GM18517 (cell line): ENCODE measurements at regions not wholly inside any gene's neighbourhood (a gene's known extent, or its start where the extent isn't known, plus 50 kb on each side); places are given as distances from the start of the nearest gene placed in this dataset.
"Not testable (repeated sequence)": the region's sequence is repeated elsewhere in the genome, so short reads cannot be mapped to it uniquely, and the experiment has no call there.

Experiments
- ATAC-seq: cut with Tn5 transposase; IDR thresholded peaks from one replicate; pipeline ENCODE4 v1.9.1; 2021; ENCODE audit warnings: mild to moderate bottlenecking, moderate library complexity; ENCODE audit not compliant: unreplicated experiment

GRCh38 chr3:14272959-14273560, 94.4 kb downstream of the LSM3 start:
- ATAC-seq, result not testable (repeated sequence)

- ATAC-seq, result no peak
Measured at GRCh38 chr3:14273901-14274611, 95.4 kb downstream of the LSM3 start.

- ATAC-seq, result no peak
Measured at GRCh38 chr3:14274612-14274936, 96.0 kb downstream of the LSM3 start.

- ATAC-seq, result no peak
Measured at GRCh38 chr3:14274999-14275961, 96.7 kb downstream of the LSM3 start.

GRCh38 chr3:14275962-14276909, 97.6 kb downstream of the LSM3 start:
- no peak for ATAC-seq

GRCh38 chr3:14277557-14277956, 98.9 kb downstream of the LSM3 start:
- ATAC-seq, result no peak

- ATAC-seq, result no peak
Measured at GRCh38 chr3:14278265-14278798, 99.7 kb downstream of the LSM3 start.

- no peak for ATAC-seq
Measured at GRCh38 chr3:14278799-14279625, 100.4 kb downstream of the LSM3 start.

- no peak for ATAC-seq
Measured at GRCh38 chr3:14279626-14280061, 101.0 kb downstream of the LSM3 start.

- ATAC-seq, result no peak
Measured at GRCh38 chr3:14280326-14280725, 101.7 kb downstream of the LSM3 start.

- no peak for ATAC-seq
Measured at GRCh38 chr3:14281053-14281452, 102.4 kb downstream of the LSM3 start.

GRCh38 chr3:14282001-14282705, 103.5 kb downstream of the LSM3 start:
- no peak for ATAC-seq

- no peak for ATAC-seq
Measured at GRCh38 chr3:14282706-14283075, 104.1 kb downstream of the LSM3 start.

GRCh38 chr3:14283092-14283812, 104.6 kb downstream of the LSM3 start:
- ATAC-seq, result no peak

GRCh38 chr3:14283813-14284438, 105.3 kb downstream of the LSM3 start:
- ATAC-seq, result no peak

- no peak for ATAC-seq
Measured at GRCh38 chr3:14284694-14285547, 106.3 kb downstream of the LSM3 start.

GRCh38 chr3:14285548-14285925, 106.9 kb downstream of the LSM3 start:
- no peak for ATAC-seq
